ENCODE measurements at regions not wholly inside any gene's neighbourhood (a gene's known extent, or its start where the extent isn't known, plus 50 kb on each side); places are given as distances from the start of the nearest gene placed in this dataset.

DNA sequence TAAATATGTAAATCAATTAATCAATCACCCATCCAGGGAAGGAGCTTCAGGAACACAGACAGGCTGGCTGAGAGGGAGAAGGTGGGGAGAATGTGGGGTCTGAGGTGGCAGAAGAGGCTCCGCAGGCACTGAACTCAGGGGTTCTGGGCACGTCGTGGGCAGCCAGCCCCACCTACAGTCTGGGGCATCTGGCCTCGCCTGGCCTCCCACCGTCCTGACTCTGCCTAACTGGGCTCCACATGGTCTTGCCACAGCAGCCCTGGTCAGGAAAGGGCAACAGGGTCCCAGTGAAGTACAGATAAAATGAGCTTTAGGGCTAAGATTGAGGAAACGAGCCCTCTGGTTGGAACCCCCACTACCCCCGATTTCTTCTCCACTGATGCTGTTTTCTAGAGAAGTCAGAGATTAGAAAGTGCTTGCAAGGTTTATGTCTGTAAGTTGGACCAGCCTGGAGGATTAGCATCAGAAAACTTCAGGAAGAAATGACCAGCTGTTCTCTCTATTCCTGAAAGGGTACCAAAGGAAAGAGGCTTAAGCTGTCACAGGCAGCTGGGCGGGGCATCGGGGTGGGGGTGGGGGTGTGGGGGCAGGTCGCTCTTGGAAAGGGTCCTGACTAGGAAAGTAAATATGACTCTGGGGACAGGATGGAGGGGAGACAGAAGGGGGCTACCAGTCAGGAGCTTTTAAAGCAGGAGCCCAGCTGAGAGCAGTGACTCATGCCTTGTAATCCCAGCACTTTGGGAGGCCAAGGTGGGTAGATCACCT lies 261.7 kb downstream of the BUD13 start:
- TF ChIP-seq TAF1 (IDR thresholded peaks at IDR 0.05; ENCODE audit: borderline replicate concordance, low read depth, low read length) (no peak), CTCF (IDR thresholded peaks at IDR 0.05) (no peak), EZH2phosphoT487 (IDR thresholded peaks at IDR 0.05; ENCODE audit: borderline replicate concordance, low read depth) (no peak), RAD21 (IDR thresholded peaks at IDR 0.05; ENCODE audit: low read length) (no peak), EP300 (IDR thresholded peaks at IDR 0.05; ENCODE audit: borderline replicate concordance in 1 of 2, low read depth in 1 of 2, low read length in 1 of 2) (no peak)

Data from SK-N-SH (cell line).